Neuronal stem cell (in vitro differentiated cells): ENCODE measurements at regions not wholly inside any gene's neighbourhood (a gene's known extent, or its start where the extent isn't known, plus 50 kb on each side); places are given as distances from the start of the nearest gene placed in this dataset.

ENCODE experiments used
- DNase-seq: peaks from one replicate; pipeline ENCODE4 v3.0.0-alpha.2; 2013; ENCODE audit warnings: low spot score
- H2AFZ ChIP-seq: one replicate; pipeline ENCODE4 v1.6.1; 2013; ENCODE audit warnings: mild to moderate bottlenecking, low read length, inconsistent platforms
- H2AK5ac ChIP-seq: 2 replicates; pipeline ENCODE4 v1.6.1; 2013; ENCODE audit warnings: low read depth, mild to moderate bottlenecking, inconsistent platforms, low read length, moderate library complexity, mixed read lengths
- H2BK120ac ChIP-seq: 2 replicates; pipeline ENCODE4 v1.6.1; 2013; ENCODE audit warnings: low read depth, mild to moderate bottlenecking, inconsistent platforms, low read length, moderate library complexity, mixed read lengths
- H2BK12ac ChIP-seq: one replicate; pipeline ENCODE4 v1.6.1; 2013; ENCODE audit warnings: low read length, inconsistent platforms
- H2BK15ac ChIP-seq: 2 replicates; pipeline ENCODE4 v1.6.1; 2013; ENCODE audit warnings: mild to moderate bottlenecking, low read length, inconsistent platforms, mixed read lengths
- H2BK5ac ChIP-seq: one replicate; pipeline ENCODE4 v1.6.1; 2013; ENCODE audit warnings: inconsistent platforms, mild to moderate bottlenecking, low read length, moderate library complexity
- H3K14ac ChIP-seq: one replicate; pipeline ENCODE4 v1.6.1; 2013; ENCODE audit warnings: low read length, inconsistent platforms
- H3K18ac ChIP-seq: 2 replicates; pipeline ENCODE4 v1.6.1; 2013; ENCODE audit warnings: low read length, inconsistent platforms
- H3K23ac ChIP-seq: 2 replicates; pipeline ENCODE4 v1.6.1; 2013; ENCODE audit warnings: low read depth, mild to moderate bottlenecking, mixed read lengths, low read length, inconsistent platforms; ENCODE audit not compliant: poor library complexity
- H3K27ac ChIP-seq: replicated peaks from 3 replicates; pipeline ENCODE4 v1.5.1; 2013; ENCODE audit warnings: low read length, inconsistent platforms
- H3K27me3 ChIP-seq, 3 experiments: 2 replicates each; pipeline ENCODE4 v1.6.1; 2013; ENCODE audit warnings: low read length in 3 of 3, mild to moderate bottlenecking in 2 of 3, inconsistent platforms in 1 of 3, low read depth in 1 of 3, mixed read lengths in 1 of 3, moderate library complexity in 1 of 3; ENCODE audit not compliant: control insufficient read depth in 3 of 3, insufficient read depth in 3 of 3
- H3K36me3 ChIP-seq, 2 donors: replicated peaks in 1 of 2; 2 replicates each; pipeline ENCODE4 v1.6.1; 2013; ENCODE audit warnings: low read length in 2 of 2; ENCODE audit not compliant: control insufficient read depth in 2 of 2, insufficient read depth in 2 of 2
- H3K4ac ChIP-seq: 2 replicates; pipeline ENCODE4 v1.6.1; 2013; ENCODE audit warnings: inconsistent platforms, mild to moderate bottlenecking, low read length, moderate library complexity
- H3K4me1 ChIP-seq, 2 donors: 1 replicate in 1 of 2; 2 replicates in 1 of 2; pipeline ENCODE4 v1.6.1; 2013; ENCODE audit warnings: low read length in 2 of 2, low read depth in 1 of 2; ENCODE audit not compliant: control insufficient read depth in 2 of 2, insufficient read depth in 1 of 2
- H3K4me2 ChIP-seq: one replicate; pipeline ENCODE4 v1.6.1; 2013; ENCODE audit warnings: mild to moderate bottlenecking, low read length, inconsistent platforms; ENCODE audit not compliant: insufficient read depth, poor library complexity, severe bottlenecking
- H3K4me3 ChIP-seq, 2 donors: 2 replicates each; pipeline ENCODE4 v1.5.1; 2013; ENCODE audit warnings: low read length in 2 of 2, mild to moderate bottlenecking in 2 of 2, inconsistent platforms in 1 of 2, moderate library complexity in 1 of 2
- H3K79me1 ChIP-seq: one replicate; pipeline ENCODE4 v1.6.1; 2013; ENCODE audit warnings: low read depth, mild to moderate bottlenecking, inconsistent platforms, low read length, moderate library complexity
- H3K9ac ChIP-seq: one replicate; pipeline ENCODE4 v1.6.1; 2013; ENCODE audit warnings: mild to moderate bottlenecking, low read depth, low read length, inconsistent platforms; ENCODE audit not compliant: poor library complexity
- H3K9me3 ChIP-seq, 2 donors: replicated peaks in 1 of 2; 2 replicates each; pipeline versions ENCODE3 to v1.6.1; 2013; ENCODE audit warnings: low read length in 2 of 2, mild to moderate bottlenecking in 2 of 2, inconsistent platforms in 1 of 2, low read depth in 1 of 2, mixed read lengths in 1 of 2, moderate library complexity in 1 of 2; ENCODE audit not compliant: control insufficient read depth in 2 of 2, insufficient read depth in 1 of 2
- H4K8ac ChIP-seq: one replicate; pipeline ENCODE4 v1.6.1; 2013; ENCODE audit warnings: low read depth, mild to moderate bottlenecking, inconsistent platforms, low read length, moderate library complexity
- H4K91ac ChIP-seq: one replicate; pipeline ENCODE4 v1.6.1; 2013; ENCODE audit warnings: low read length, low read depth, mild to moderate bottlenecking, inconsistent platforms; ENCODE audit not compliant: poor library complexity
- WGBS, 2 donors: extraction: QIAGEN DNeasy Blood & Tissue Kit; methylation state at CpG; one replicate each; pipeline ENCODE4 v1.1.7; 2013; ENCODE audit warnings: missing lambda C conversion rate in 2 of 2, mixed read lengths in 1 of 2; ENCODE audit not compliant: insufficient read length in 2 of 2, insufficient replicate concordance in 1 of 2; ENCODE audit errors: extremely low coverage in 2 of 2; 5-methylcytosine and 5-hydroxymethylcytosine counted together

- no peak overlapping the region for H2BK15ac ChIP-seq
- no peak overlapping the region for H2BK12ac ChIP-seq
- H3K9ac ChIP-seq: no peak overlapping the region
- H2AFZ ChIP-seq: no peak overlapping the region
- DNase-seq: no peak
- H3K23ac ChIP-seq: no peak overlapping the region
- no peak overlapping the region for H3K27ac ChIP-seq
- H3K9me3 ChIP-seq: no peaks in the 10 kb centered on the region
- no peaks in the 10 kb centered on the region for H3K36me3 ChIP-seq
- H3K27me3 ChIP-seq: peaks cover 0 to 47% (median 2%) of the 10 kb centered on the region in 3 experiments
- H3K4me1 ChIP-seq: no peaks in the 10 kb centered on the region
- H2AK5ac ChIP-seq: no peak overlapping the region
- H3K4me2 ChIP-seq: no peak overlapping the region
- H3K79me1 ChIP-seq: no peaks in the 10 kb centered on the region
- no peak overlapping the region for H3K18ac ChIP-seq
- no peak overlapping the region for H3K14ac ChIP-seq
- H3K4me3 ChIP-seq: no peak overlapping the region
- no peak overlapping the region for H4K8ac ChIP-seq
- H4K91ac ChIP-seq: no peak overlapping the region
- no peak overlapping the region for H2BK120ac ChIP-seq
- H3K4ac ChIP-seq: no peak overlapping the region
- H2BK5ac ChIP-seq: no peak overlapping the region
Observed at GRCh38 chr14:36397357-36397756, 76.9 kb upstream of the MBIP start.

GRCh38 chr14:36396798-36397197 lies 76.4 kb upstream of the MBIP start:
- no peak for DNase-seq

GRCh38 chr14:36394593-36394992 lies 74.2 kb upstream of the MBIP start:
- Histone ChIP-seq H2BK5ac (no peak overlapping the region), H3K4me1 (peaks cover 0 to 2% of the 10 kb centered on the region in 2 donors), H3K18ac (no peak overlapping the region), H2BK120ac (no peak overlapping the region), H3K79me1 (no peaks in the 10 kb centered on the region), H3K4ac (no peak overlapping the region), H3K27ac (no peak overlapping the region), H4K8ac (no peak overlapping the region), H3K27me3 (peaks cover 0 to 37% (median under 1%) of the 10 kb centered on the region in 3 experiments), H2BK15ac (no peak overlapping the region), H3K4me3 (no peak overlapping the region), H2BK12ac (no peak overlapping the region), H3K36me3 (no peaks in the 10 kb centered on the region), H2AK5ac (no peak overlapping the region), H3K9me3 (no peaks in the 10 kb centered on the region), H4K91ac (no peak overlapping the region), H3K4me2 (no peak overlapping the region), H2AFZ (no peak overlapping the region), H3K9ac (no peak overlapping the region), H3K14ac (no peak overlapping the region), H3K23ac (no peak overlapping the region)
- WGBS, 2 donors: no CpG with 5 or more reads among the region's 1 CpG
- no peak for DNase-seq

More at GRCh38 chr14:36396798-36397197, 76.4 kb upstream of the MBIP start:
- no peak overlapping the region for H3K18ac ChIP-seq
- H3K27me3 ChIP-seq: peaks cover 0 to 47% (median 2%) of the 10 kb centered on the region in 3 experiments
- no peak overlapping the region for H2AFZ ChIP-seq
- H2BK120ac ChIP-seq: no peak overlapping the region
- H2BK12ac ChIP-seq: no peak overlapping the region
- H3K4me3 ChIP-seq: no peak overlapping the region
- H3K9ac ChIP-seq: no peak overlapping the region
- H3K4ac ChIP-seq: no peak overlapping the region
- H2BK5ac ChIP-seq: no peak overlapping the region
- H3K4me1 ChIP-seq: no peaks in the 10 kb centered on the region
- no peak overlapping the region for H2AK5ac ChIP-seq
- no peak overlapping the region for H3K4me2 ChIP-seq
- H3K9me3 ChIP-seq: no peaks in the 10 kb centered on the region
- no peaks in the 10 kb centered on the region for H3K79me1 ChIP-seq
- H3K23ac ChIP-seq: no peak overlapping the region
- H3K36me3 ChIP-seq: no peaks in the 10 kb centered on the region
- no peak overlapping the region for H3K27ac ChIP-seq
- H4K8ac ChIP-seq: no peak overlapping the region
- H2BK15ac ChIP-seq: no peak overlapping the region
- no peak overlapping the region for H3K14ac ChIP-seq
- no peak overlapping the region for H4K91ac ChIP-seq

GRCh38 chr14:36390718-36391117 lies 70.3 kb upstream of the MBIP start:
- Histone ChIP-seq H2AFZ (no peak overlapping the region), H3K14ac (no peak overlapping the region), H2BK120ac (no peak overlapping the region), H3K4me1 (peaks cover 0 to 2% of the 10 kb centered on the region in 2 donors), H4K91ac (no peak overlapping the region), H3K4me3 (no peak overlapping the region), H3K27ac (no peak overlapping the region), H3K27me3 (peaks cover 0 to 19% (median 0%) of the 10 kb centered on the region in 3 experiments), H3K23ac (no peak overlapping the region), H3K9me3 (no peaks in the 10 kb centered on the region), H2BK12ac (no peak overlapping the region), H2BK5ac (no peak overlapping the region), H4K8ac (no peak overlapping the region), H3K4me2 (no peak overlapping the region), H3K9ac (no peak overlapping the region), H3K18ac (peak overlapping the region; percentile 62), H3K79me1 (no peaks in the 10 kb centered on the region), H3K36me3 (no peaks in the 10 kb centered on the region), H3K4ac (no peak overlapping the region), H2BK15ac (no peak overlapping the region), H2AK5ac (no peak overlapping the region)
- no CpG with 5 or more reads among the region's 4 CpGs for WGBS, 2 donors
- no peak for DNase-seq
